WTC11 (cell line): ENCODE measurements at regions not wholly inside any gene's neighbourhood (a gene's known extent, or its start where the extent isn't known, plus 50 kb on each side); places are given as distances from the start of the nearest gene placed in this dataset.

ENCODE experiments used
- ATAC-seq: fragments of 200-7000 bp; cut with Tn5 transposase; 2 replicates; pipeline ENCODE4 v1.10.0; 2021; ENCODE audit warnings: mild to moderate bottlenecking, moderate library complexity
- CTCF ChIA-PET: fragments of 300-600 bp; sonication (Branson Sonifier 250); formaldehyde crosslinking; loops from one replicate; lab custom pipeline; 2021; ENCODE audit warnings: antibody characterized with exemption; lab: Charles Lee
- POLR2A ChIA-PET: fragments of 350-600 bp; sonication (Branson Sonifier 250); formaldehyde crosslinking; loops from one replicate; lab custom pipeline; 2021; ENCODE audit warnings: antibody characterized with exemption; lab: Charles Lee
- DNase-seq: peaks from one replicate; pipeline ENCODE4 v3.0.0; 2021; ENCODE audit warnings: low spot score
- H3K27ac Mint-ChIP-seq: 2 replicates; pipeline ENCODE4 v1.8.0; 2021; ENCODE audit warnings: mixed read lengths
- H3K27me3 Mint-ChIP-seq: 2 replicates; pipeline ENCODE4 v1.8.0; 2021; ENCODE audit warnings: low read depth, mild to moderate bottlenecking, moderate library complexity, mixed read lengths
- H3K36me3 Mint-ChIP-seq: 2 replicates; pipeline ENCODE4 v1.8.0; 2021; ENCODE audit warnings: mixed read lengths
- H3K4me1 Mint-ChIP-seq: 2 replicates; pipeline ENCODE4 v1.8.0; 2022; ENCODE audit warnings: mixed read lengths
- H3K4me3 Mint-ChIP-seq: 2 replicates; pipeline ENCODE4 v1.8.0; 2021; ENCODE audit warnings: mild to moderate bottlenecking, moderate library complexity, mixed read lengths
- H3K9me3 Mint-ChIP-seq: 2 replicates; pipeline ENCODE4 v1.8.0; 2021; ENCODE audit warnings: mixed read lengths
- AFF4 ChIP-seq: sonication (generic); formaldehyde crosslinking; IDR thresholded peaks from 2 replicates; pipeline ENCODE4 v1.8.1; 2023; ENCODE audit warnings: mild to moderate bottlenecking, missing genetic modification reagents, borderline replicate concordance
- CDX4 ChIP-seq: fragments of 250-450 bp; sonication (Bioruptor Pico); IDR thresholded peaks from 2 replicates; pipeline ENCODE4 v1.9.0; 2021; ENCODE audit warnings: moderate library complexity, mild to moderate bottlenecking, inconsistent platforms, borderline replicate concordance
- E2F4 ChIP-seq: sonication (generic); formaldehyde crosslinking; IDR thresholded peaks from 2 replicates; pipeline ENCODE4 v1.8.1; 2022; ENCODE audit warnings: low read depth, mild to moderate bottlenecking, moderate library complexity, missing genetic modification reagents, borderline replicate concordance
- FOXJ3 ChIP-seq: sonication (generic); formaldehyde crosslinking; IDR thresholded peaks from 2 replicates; pipeline ENCODE4 v1.9.0; 2021; ENCODE audit warnings: missing genetic modification reagents, mild to moderate bottlenecking, borderline replicate concordance
- IRF2 ChIP-seq: sonication (generic); formaldehyde crosslinking; IDR thresholded peaks from 2 replicates; pipeline ENCODE4 v1.8.0; 2022; ENCODE audit warnings: low read depth, missing genetic modification reagents, borderline replicate concordance
- NFE2L1 ChIP-seq: sonication (generic); formaldehyde crosslinking; IDR thresholded peaks from 2 replicates; pipeline ENCODE4 v1.8.1; 2023; ENCODE audit warnings: missing genetic modification reagents
- TP53 ChIP-seq: sonication (generic); formaldehyde crosslinking; IDR thresholded peaks from 2 replicates; pipeline ENCODE4 v1.8.1; 2023; ENCODE audit warnings: mild to moderate bottlenecking, missing genetic modification reagents
- ZBTB21 ChIP-seq: sonication (generic); formaldehyde crosslinking; IDR thresholded peaks from 2 replicates; pipeline ENCODE4 v1.8.1; 2023; ENCODE audit warnings: mild to moderate bottlenecking, missing genetic modification reagents, borderline replicate concordance
- ZNF219 ChIP-seq: sonication (generic); formaldehyde crosslinking; IDR thresholded peaks from 2 replicates; pipeline ENCODE4 v1.8.0; 2023; ENCODE audit warnings: missing genetic modification reagents, mild to moderate bottlenecking, borderline replicate concordance
- ZNF671 ChIP-seq: fragments of 250-450 bp; sonication (Bioruptor Pico); IDR thresholded peaks from 2 replicates; pipeline ENCODE4 v1.8.0; 2021; ENCODE audit warnings: mild to moderate bottlenecking
- TF ChIP-seq, protein P1 (sequence below): sonication (generic); formaldehyde crosslinking; IDR thresholded peaks from 2 replicates; pipeline ENCODE4 v1.8.0; 2022; ENCODE audit warnings: mild to moderate bottlenecking, missing genetic modification reagents
- TF ChIP-seq, protein P2 (sequence below): sonication (generic); formaldehyde crosslinking; IDR thresholded peaks from 2 replicates; pipeline ENCODE4 v1.8.0; 2022; ENCODE audit warnings: mild to moderate bottlenecking, missing genetic modification reagents
- TF ChIP-seq, protein P3 (sequence below): fragments of 200-600 bp; IDR thresholded peaks from 2 replicates; pipeline ENCODE4 v1.8.0; 2022; ENCODE audit warnings: antibody characterized with exemption

GRCh38 chr4:177033632-177034031, 240.9 kb upstream of the VEGFC start (continued):
- TF ChIP-seq ZNF219 = no peak

- Mint-ChIP-seq H3K27me3 (no peaks in the 10 kb centered on the region), H3K36me3 (no peaks in the 10 kb centered on the region), H3K27ac (no peak overlapping the region), H3K4me3 (no peak overlapping the region), H3K9me3 (no peaks in the 10 kb centered on the region), H3K4me1 (no peaks in the 10 kb centered on the region)
- CTCF ChIA-PET = no interaction called here
- TF ChIP-seq, protein P1, sequence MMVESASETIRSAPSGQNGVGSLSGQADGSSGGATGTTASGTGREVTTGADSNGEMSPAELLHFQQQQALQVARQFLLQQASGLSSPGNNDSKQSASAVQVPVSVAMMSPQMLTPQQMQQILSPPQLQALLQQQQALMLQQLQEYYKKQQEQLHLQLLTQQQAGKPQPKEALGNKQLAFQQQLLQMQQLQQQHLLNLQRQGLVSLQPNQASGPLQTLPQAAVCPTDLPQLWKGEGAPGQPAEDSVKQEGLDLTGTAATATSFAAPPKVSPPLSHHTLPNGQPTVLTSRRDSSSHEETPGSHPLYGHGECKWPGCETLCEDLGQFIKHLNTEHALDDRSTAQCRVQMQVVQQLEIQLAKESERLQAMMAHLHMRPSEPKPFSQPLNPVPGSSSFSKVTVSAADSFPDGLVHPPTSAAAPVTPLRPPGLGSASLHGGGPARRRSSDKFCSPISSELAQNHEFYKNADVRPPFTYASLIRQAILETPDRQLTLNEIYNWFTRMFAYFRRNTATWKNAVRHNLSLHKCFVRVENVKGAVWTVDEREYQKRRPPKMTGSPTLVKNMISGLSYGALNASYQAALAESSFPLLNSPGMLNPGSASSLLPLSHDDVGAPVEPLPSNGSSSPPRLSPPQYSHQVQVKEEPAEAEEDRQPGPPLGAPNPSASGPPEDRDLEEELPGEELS (CRISPR knock-in tag) = no peak
- TF ChIP-seq E2F4 (no peak), TP53 (CRISPR knock-in tag) (no peak), AFF4 (CRISPR knock-in tag) (no peak), CDX4 (no peak), FOXJ3 (CRISPR knock-in tag) (no peak), IRF2 (CRISPR knock-in tag) (no peak), ZNF671 (CRISPR knock-in tag) (no peak), NFE2L1 (CRISPR knock-in tag) (no peak)
- TF ChIP-seq, protein P2, sequence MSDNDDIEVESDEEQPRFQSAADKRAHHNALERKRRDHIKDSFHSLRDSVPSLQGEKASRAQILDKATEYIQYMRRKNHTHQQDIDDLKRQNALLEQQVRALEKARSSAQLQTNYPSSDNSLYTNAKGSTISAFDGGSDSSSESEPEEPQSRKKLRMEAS (CRISPR knock-in tag) = no peak
- ATAC-seq = no peak
- POLR2A ChIA-PET = no interaction called here
- DNase-seq = no peak
Measured at GRCh38 chr4:177041356-177041755, 248.6 kb upstream of the VEGFC start.

DNA sequence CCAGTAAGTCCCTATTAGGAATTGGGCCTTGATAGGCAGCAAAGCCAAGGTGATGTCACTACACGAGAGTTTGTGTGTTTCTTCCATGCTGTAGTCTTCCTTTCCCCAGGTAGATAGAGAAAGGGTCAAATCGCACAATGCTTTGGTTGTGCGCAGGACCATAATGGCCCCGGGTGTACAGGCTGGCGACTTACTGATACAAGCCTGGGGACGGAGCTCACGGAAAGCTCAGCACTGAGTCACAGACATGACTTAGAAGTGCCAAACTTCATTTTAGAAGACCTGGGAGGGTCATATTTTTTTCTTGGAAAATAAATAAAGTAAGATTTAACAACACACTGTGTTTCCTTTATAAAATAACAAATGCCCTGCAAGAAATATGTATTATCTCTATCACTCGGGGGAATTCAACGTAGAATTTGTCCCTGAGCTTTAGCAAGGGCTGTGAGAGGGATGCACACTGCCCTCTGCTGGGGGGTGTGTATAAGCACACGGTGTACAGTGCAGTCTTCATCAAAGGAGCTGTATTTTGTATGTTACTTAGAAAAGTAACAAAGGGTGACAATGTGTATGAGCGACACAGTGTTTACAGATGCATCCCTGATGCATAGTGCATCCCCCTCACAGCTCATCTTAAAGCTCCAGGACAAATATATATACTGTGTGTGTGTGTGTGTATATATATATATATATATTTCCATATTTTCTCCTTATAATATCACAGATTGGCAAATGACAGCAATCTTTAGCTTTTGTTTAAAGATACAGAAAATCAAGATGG, 254.5 kb upstream of the VEGFC start:
- peak overlapping the region; percentile 20 for H3K4me3 Mint-ChIP-seq
- TF ChIP-seq, protein P3, sequence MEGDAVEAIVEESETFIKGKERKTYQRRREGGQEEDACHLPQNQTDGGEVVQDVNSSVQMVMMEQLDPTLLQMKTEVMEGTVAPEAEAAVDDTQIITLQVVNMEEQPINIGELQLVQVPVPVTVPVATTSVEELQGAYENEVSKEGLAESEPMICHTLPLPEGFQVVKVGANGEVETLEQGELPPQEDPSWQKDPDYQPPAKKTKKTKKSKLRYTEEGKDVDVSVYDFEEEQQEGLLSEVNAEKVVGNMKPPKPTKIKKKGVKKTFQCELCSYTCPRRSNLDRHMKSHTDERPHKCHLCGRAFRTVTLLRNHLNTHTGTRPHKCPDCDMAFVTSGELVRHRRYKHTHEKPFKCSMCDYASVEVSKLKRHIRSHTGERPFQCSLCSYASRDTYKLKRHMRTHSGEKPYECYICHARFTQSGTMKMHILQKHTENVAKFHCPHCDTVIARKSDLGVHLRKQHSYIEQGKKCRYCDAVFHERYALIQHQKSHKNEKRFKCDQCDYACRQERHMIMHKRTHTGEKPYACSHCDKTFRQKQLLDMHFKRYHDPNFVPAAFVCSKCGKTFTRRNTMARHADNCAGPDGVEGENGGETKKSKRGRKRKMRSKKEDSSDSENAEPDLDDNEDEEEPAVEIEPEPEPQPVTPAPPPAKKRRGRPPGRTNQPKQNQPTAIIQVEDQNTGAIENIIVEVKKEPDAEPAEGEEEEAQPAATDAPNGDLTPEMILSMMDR = peak; percentile 86
- TF ChIP-seq ZBTB21 (CRISPR knock-in tag) = no peak
- no peaks in the 10 kb centered on the region for H3K36me3 Mint-ChIP-seq
- no peak overlapping the region for H3K27ac Mint-ChIP-seq
- ATAC-seq (peak; percentile 88), DNase-seq (peak; percentile 72)
- ChIA-PET POLR2A (no interaction called here), CTCF (interaction anchor here (0.5 to 1.7 kb wide), 64 partner anchors 9 to 715 kb away, joined by 3 to 37 read pairs (median 4); partner anchors contain the start of genes NEIL3 and VEGFC)
- no peaks in the 10 kb centered on the region for H3K27me3 Mint-ChIP-seq
- no peaks in the 10 kb centered on the region for H3K9me3 Mint-ChIP-seq
- no peaks in the 10 kb centered on the region for H3K4me1 Mint-ChIP-seq
